Gastrocnemius medialis (tissue), 4 donors: ENCODE measurements at regions not wholly inside any gene's neighbourhood (a gene's known extent, or its start where the extent isn't known, plus 50 kb on each side); places are given as distances from the start of the nearest gene placed in this dataset.

ENCODE experiments used
- ATAC-seq, 2 donors: fragments of 150-250 bp; one replicate each; pipeline ENCODE4 v1.9.1; 2016
- DNase-seq, 2 donors: peaks; one replicate each; pipeline ENCODE4 v3.0.0-alpha.2; 2019
- H3K27ac ChIP-seq, 4 donors: fragments of 200-600 bp; sonication (generic); 1 replicate in 1 of 4; 2 replicates in 3 of 4; pipeline ENCODE4 v1.5.1; 2016 to 2018; ENCODE audit warnings: mild to moderate bottlenecking in 2 of 4, moderate library complexity in 1 of 4
- H3K27me3 ChIP-seq, 3 donors: fragments of 200-600 bp; sonication (generic) in 2 of 3; 1 replicate in 1 of 3; 2 replicates in 2 of 3; pipeline versions ENCODE4 v1.5.1 to v1.6.0; 2016 to 2019; ENCODE audit warnings: mild to moderate bottlenecking in 1 of 3, moderate library complexity in 1 of 3
- H3K36me3 ChIP-seq, 2 donors: fragments of 200-600 bp; sonication (generic) in 1 of 2; one replicate each; pipeline ENCODE4 v1.5.1; 2017 to 2018
- H3K4me1 ChIP-seq, 2 donors: fragments of 200-600 bp; sonication (generic) in 1 of 2; one replicate each; pipeline ENCODE4 v1.5.1; 2016 to 2017; ENCODE audit warnings: mild to moderate bottlenecking in 2 of 2
- H3K4me3 ChIP-seq, 4 donors: fragments of 200-600 bp; sonication (generic) in 3 of 4; 1 replicate in 1 of 4; 2 replicates in 3 of 4; pipeline ENCODE4 v1.5.1; 2016 to 2019; ENCODE audit warnings: mild to moderate bottlenecking in 2 of 4
- H3K9me3 ChIP-seq, 3 donors: fragments of 200-600 bp; sonication (generic) in 2 of 3; 1 replicate in 1 of 3; 2 replicates in 2 of 3; pipeline ENCODE4 v1.5.1; 2016 to 2019
- CTCF ChIP-seq, 5 experiments: fragments of 450-650 bp in 3 of 5; fragments of 200-600 bp in 2 of 5; sonication (generic) in 2 of 5; IDR thresholded peaks in 4 of 5; conservative IDR thresholded peaks in 1 of 5; 1 replicate in 4 of 5; 2 replicates in 1 of 5; pipeline ENCODE4 v1.5.1; 2016 to 2019; ENCODE audit warnings: antibody characterized with exemption in 5 of 5, mild to moderate bottlenecking in 3 of 5, moderate library complexity in 3 of 5
- POLR2A ChIP-seq, 2 donors: fragments of 450-650 bp; IDR thresholded peaks; one replicate each; pipeline ENCODE4 v1.6.1; 2017; ENCODE audit warnings: antibody characterized with exemption in 2 of 2, mild to moderate bottlenecking in 2 of 2, moderate library complexity in 2 of 2
- in situ Hi-C, 4 donors: fragments of 200-750 bp; cut with MboI; loops; one replicate each; pipeline versions ENCODE4 v1.15.0 to v1.8.0; 2017; ENCODE audit warnings: low sequenced_read_pairs in 4 of 4
- intact Hi-C: fragments of 100-400 bp; cut with DNase I; formaldehyde crosslinking; loops from one replicate; pipeline ENCODE4 v1.15.1; 2023; ENCODE audit warnings: low total_unique reads

GRCh38 chr22:47369020-47369419, 606.6 kb downstream of the TBC1D22A start:
- intact Hi-C loops (no loop called here), in situ Hi-C loops (no loop called here)
- Histone ChIP-seq H3K27me3 (no peaks in the 10 kb centered on the region), H3K4me3 (no peak overlapping the region), H3K9me3 (no peaks in the 10 kb centered on the region), H3K36me3 (no peaks in the 10 kb centered on the region), H3K27ac (no peak overlapping the region), H3K4me1 (no peaks in the 10 kb centered on the region)
- ATAC-seq (no peak), DNase-seq (no peak)
- no peak for TF ChIP-seq CTCF (IDR thresholded peaks at IDR 0.05 in 4 of 5, conservative IDR thresholded peaks at IDR 0.05 in 1 of 5)
- no peak for TF ChIP-seq POLR2A (IDR thresholded peaks at IDR 0.05)

GRCh38 chr22:47367993-47368945, 605.8 kb downstream of the TBC1D22A start:
- DNase-seq = no peak

GRCh38 chr22:47367107-47367690, 604.7 kb downstream of the TBC1D22A start:
- H3K9me3 ChIP-seq = peaks cover 0 to under 1% (median 0%) of the 10 kb centered on the region in 3 donors
- no peaks in the 10 kb centered on the region for H3K4me1 ChIP-seq
- no peaks in the 10 kb centered on the region for H3K36me3 ChIP-seq
- intact Hi-C loops = no loop called here
- no peak overlapping the region for H3K27ac ChIP-seq
- in situ Hi-C loops = no loop called here
- no peak for DNase-seq
- ATAC-seq = no peak
- TF ChIP-seq CTCF (IDR thresholded peaks at IDR 0.05 in 4 of 5, conservative IDR thresholded peaks at IDR 0.05 in 1 of 5) = no peak
- TF ChIP-seq POLR2A (IDR thresholded peaks at IDR 0.05) = no peak
- H3K27me3 ChIP-seq = no peaks in the 10 kb centered on the region
- no peak overlapping the region for H3K4me3 ChIP-seq

More at GRCh38 chr22:47367993-47368945, 605.8 kb downstream of the TBC1D22A start:
- TF ChIP-seq POLR2A (IDR thresholded peaks at IDR 0.05) (no peak), CTCF (IDR thresholded peaks at IDR 0.05 in 4 of 5, conservative IDR thresholded peaks at IDR 0.05 in 1 of 5) (no peak)
- intact Hi-C loops = no loop called here
- no peak overlapping the region for H3K27ac ChIP-seq
- no peaks in the 10 kb centered on the region for H3K9me3 ChIP-seq
- H3K27me3 ChIP-seq = no peaks in the 10 kb centered on the region
- ATAC-seq = no peak
- no peaks in the 10 kb centered on the region for H3K4me1 ChIP-seq
- in situ Hi-C loops = no loop called here
- H3K36me3 ChIP-seq = no peaks in the 10 kb centered on the region
- no peak overlapping the region for H3K4me3 ChIP-seq

GRCh38 chr22:47366026-47366767, 603.7 kb downstream of the TBC1D22A start:
- no peaks in the 10 kb centered on the region for H3K27me3 ChIP-seq
- no peaks in the 10 kb centered on the region for H3K36me3 ChIP-seq
- H3K9me3 ChIP-seq = peaks cover 0 to 5% (median 0%) of the 10 kb centered on the region in 3 donors
- no peak overlapping the region for H3K27ac ChIP-seq
- no peak for TF ChIP-seq POLR2A (IDR thresholded peaks at IDR 0.05)
- no peak for TF ChIP-seq CTCF (IDR thresholded peaks at IDR 0.05 in 4 of 5, conservative IDR thresholded peaks at IDR 0.05 in 1 of 5)
- no peak overlapping the region for H3K4me3 ChIP-seq
- H3K4me1 ChIP-seq = no peaks in the 10 kb centered on the region
- no peak for ATAC-seq
- intact Hi-C loops = no loop called here
- no peak for DNase-seq
- in situ Hi-C loops = no loop called here
